ENCODE measurements at regions not wholly inside any gene's neighbourhood (a gene's known extent, or its start where the extent isn't known, plus 50 kb on each side); places are given as distances from the start of the nearest gene placed in this dataset.

GRCh38 chr10:131843089-131843595 lies 57.7 kb upstream of the PPP2R2D start:
- Histone ChIP-seq H3K79me2 (ENCODE audit: low read length) (no peaks in the 10 kb centered on the region), H3K9me3 (ENCODE audit: low read length) (no peaks in the 10 kb centered on the region), H3K27me3 (ENCODE audit: low read length) (peaks cover 24% of the 10 kb centered on the region), H3K9me2 (replicated peaks; ENCODE audit: low read length) (no peaks in the 10 kb centered on the region), H3K4me2 (ENCODE audit: low read length) (no peak overlapping the region), H3F3A (ENCODE audit: low read length, unreplicated experiment) (no peaks in the 10 kb centered on the region), H3K27ac (ENCODE audit: low read length) (no peak overlapping the region), H3K4me3 (ENCODE audit: low read length) (no peak overlapping the region), H3K36me3 (ENCODE audit: low read depth, low read length) (no peaks in the 10 kb centered on the region), H3K4me1 (ENCODE audit: insufficient read depth, low read length) (no peaks in the 10 kb centered on the region), H3K9ac (ENCODE audit: low read length) (no peak overlapping the region), H4K20me1 (ENCODE audit: low read length) (no peaks in the 10 kb centered on the region), H2AFZ (ENCODE audit: low read length) (no peak overlapping the region)
- no peak for ATAC-seq
- intact Hi-C loops (cut with micrococcal nuclease): no loop called here
- no peak for DNase-seq
- POLR2A ChIA-PET (ENCODE audit: unreplicated experiment): no interaction called here
- CTCF ChIA-PET: no interaction called here
- BruUV-seq (replicated peaks): no TSS peak
- no peak for TF ChIP-seq CTCF (conservative IDR thresholded peaks at IDR 0.05; ENCODE audit: low read depth, low read length)
- TF ChIP-seq EZH2 (IDR thresholded peaks at IDR 0.05; ENCODE audit: low read length, unreplicated experiment): no peak
- TF ChIP-seq EZH2phosphoT487 (IDR thresholded peaks at IDR 0.05; ENCODE audit: borderline replicate concordance, low read length): no peak

GRCh38 chr10:131843881-131844284 lies 56.9 kb upstream of the PPP2R2D start:
- Histone ChIP-seq H3K9me3 (ENCODE audit: low read length) (no peaks in the 10 kb centered on the region), H3K27me3 (ENCODE audit: low read length) (peaks cover 30% of the 10 kb centered on the region)
- no TSS peak for BruUV-seq (replicated peaks)

More at GRCh38 chr10:131843881-131844284, 56.9 kb upstream of the PPP2R2D start:
- H3K36me3 ChIP-seq (ENCODE audit: low read depth, low read length): no peaks in the 10 kb centered on the region
- no peaks in the 10 kb centered on the region for H3K79me2 ChIP-seq (ENCODE audit: low read length)
- ChIA-PET CTCF (no interaction called here), POLR2A (ENCODE audit: unreplicated experiment) (no interaction called here)
- no peak overlapping the region for H3K9ac ChIP-seq (ENCODE audit: low read length)
- no peak overlapping the region for H2AFZ ChIP-seq (ENCODE audit: low read length)
- no peaks in the 10 kb centered on the region for H3K9me2 ChIP-seq (replicated peaks; ENCODE audit: low read length)
- ATAC-seq (no peak), DNase-seq (no peak)
- H3K4me2 ChIP-seq (ENCODE audit: low read length): no peak overlapping the region
- TF ChIP-seq CTCF (conservative IDR thresholded peaks at IDR 0.05; ENCODE audit: low read depth, low read length): no peak
- no peaks in the 10 kb centered on the region for H3K4me1 ChIP-seq (ENCODE audit: insufficient read depth, low read length)
- no peaks in the 10 kb centered on the region for H4K20me1 ChIP-seq (ENCODE audit: low read length)
- H3F3A ChIP-seq (ENCODE audit: low read length, unreplicated experiment): no peaks in the 10 kb centered on the region
- no peak overlapping the region for H3K4me3 ChIP-seq (ENCODE audit: low read length)
- intact Hi-C loops (cut with micrococcal nuclease): no loop called here
- H3K27ac ChIP-seq (ENCODE audit: low read length): no peak overlapping the region
